ENCODE measurements at regions not wholly inside any gene's neighbourhood (a gene's known extent, or its start where the extent isn't known, plus 50 kb on each side); places are given as distances from the start of the nearest gene placed in this dataset.

DNA sequence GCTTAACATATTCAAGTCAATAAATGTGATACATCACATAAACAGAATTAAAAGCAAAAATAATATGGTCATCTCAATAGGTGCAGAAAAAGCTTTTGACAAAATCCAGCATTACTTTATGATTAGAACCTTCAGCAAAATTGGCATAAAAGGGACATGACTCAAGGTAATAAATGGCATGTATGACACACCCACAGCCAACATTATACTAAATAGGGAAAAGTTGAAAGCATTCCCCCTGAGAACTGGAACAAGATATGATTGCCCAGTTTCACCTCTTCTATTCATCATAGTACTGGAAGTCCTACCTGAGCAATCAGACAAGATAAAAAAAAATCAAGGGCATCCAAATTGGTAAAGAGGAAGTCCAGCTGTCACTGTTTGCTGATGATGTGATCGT is 594.7 kb downstream of the DIPK2A start:
- TF ChIP-seq, protein P1, sequence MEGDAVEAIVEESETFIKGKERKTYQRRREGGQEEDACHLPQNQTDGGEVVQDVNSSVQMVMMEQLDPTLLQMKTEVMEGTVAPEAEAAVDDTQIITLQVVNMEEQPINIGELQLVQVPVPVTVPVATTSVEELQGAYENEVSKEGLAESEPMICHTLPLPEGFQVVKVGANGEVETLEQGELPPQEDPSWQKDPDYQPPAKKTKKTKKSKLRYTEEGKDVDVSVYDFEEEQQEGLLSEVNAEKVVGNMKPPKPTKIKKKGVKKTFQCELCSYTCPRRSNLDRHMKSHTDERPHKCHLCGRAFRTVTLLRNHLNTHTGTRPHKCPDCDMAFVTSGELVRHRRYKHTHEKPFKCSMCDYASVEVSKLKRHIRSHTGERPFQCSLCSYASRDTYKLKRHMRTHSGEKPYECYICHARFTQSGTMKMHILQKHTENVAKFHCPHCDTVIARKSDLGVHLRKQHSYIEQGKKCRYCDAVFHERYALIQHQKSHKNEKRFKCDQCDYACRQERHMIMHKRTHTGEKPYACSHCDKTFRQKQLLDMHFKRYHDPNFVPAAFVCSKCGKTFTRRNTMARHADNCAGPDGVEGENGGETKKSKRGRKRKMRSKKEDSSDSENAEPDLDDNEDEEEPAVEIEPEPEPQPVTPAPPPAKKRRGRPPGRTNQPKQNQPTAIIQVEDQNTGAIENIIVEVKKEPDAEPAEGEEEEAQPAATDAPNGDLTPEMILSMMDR (IDR thresholded peaks at IDR 0.05): no peak
- no peak for TF ChIP-seq POLR2A (IDR thresholded peaks at IDR 0.05)
- TF ChIP-seq EP300 (IDR thresholded peaks at IDR 0.05): no peak

All from tibial nerve (tissue), 4 donors.